ENCODE measurements at regions not wholly inside any gene's neighbourhood (a gene's known extent, or its start where the extent isn't known, plus 50 kb on each side); places are given as distances from the start of the nearest gene placed in this dataset.
"Not testable (repeated sequence)": the region's sequence is repeated elsewhere in the genome, so short reads cannot be mapped to it uniquely, and the experiment has no call there.

GRCh38 chr12:91767237-91767636 is 378.4 kb downstream of the BTG1 start:
- DNase-seq (ENCODE audit: low read depth in 1 of 2, low spot score in 1 of 2): no peak

DNA sequence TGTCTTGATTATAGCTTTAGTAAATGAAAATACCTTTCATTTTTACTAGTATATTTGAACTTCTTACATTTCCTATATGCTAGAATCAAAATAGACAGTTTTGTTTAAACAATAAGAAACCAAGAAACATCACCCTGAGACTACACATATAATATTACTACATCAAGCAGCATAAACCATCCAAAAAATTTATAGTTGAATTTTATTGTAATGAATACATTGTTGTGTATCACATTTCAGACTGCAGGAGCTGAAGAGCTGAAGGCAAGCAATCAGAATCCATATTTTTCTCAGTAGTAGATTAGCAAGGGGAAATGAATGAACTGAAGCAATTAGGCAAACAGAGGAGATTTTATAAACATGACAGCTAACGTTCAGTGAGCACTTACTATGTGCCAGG is 379.2 kb downstream of the BTG1 start:
- DNase-seq (ENCODE audit: low read depth in 1 of 2, low spot score in 1 of 2): no peak

GRCh38 chr12:91763654-91764370 is 381.8 kb downstream of the BTG1 start:
- DNase-seq (ENCODE audit: low read depth in 1 of 2, low spot score in 1 of 2): no peak

- DNase-seq (ENCODE audit: low read depth in 1 of 2, low spot score in 1 of 2): no peak
These were observed 392.0 kb downstream of the BTG1 start for GRCh38 chr12:91753649-91754048.

GRCh38 chr12:91746976-91747375 is 398.7 kb downstream of the BTG1 start:
- DNase-seq (ENCODE audit: low read depth in 1 of 2, low spot score in 1 of 2): no peak

DNA sequence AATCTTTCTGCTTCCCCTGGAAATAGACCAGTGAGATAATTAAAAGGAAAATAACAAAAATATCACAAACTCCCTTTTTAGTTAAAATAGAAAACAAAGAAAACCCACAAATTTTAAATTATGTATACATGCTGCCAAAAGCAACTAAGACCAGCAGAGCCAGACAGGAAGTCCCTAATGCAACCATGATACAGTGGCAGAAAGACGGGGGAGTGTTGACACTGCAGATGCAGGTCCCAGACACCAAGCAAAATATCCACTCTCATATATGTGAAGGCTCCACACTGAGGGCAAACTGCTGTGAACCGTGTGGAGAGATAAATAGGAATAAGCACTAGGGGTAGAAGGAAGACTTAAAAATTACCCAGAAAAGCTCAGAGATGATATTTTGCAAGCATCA is 401.0 kb downstream of the BTG1 start:
- DNase-seq (ENCODE audit: low read depth in 1 of 2, low spot score in 1 of 2): no peak

- no peak for DNase-seq (ENCODE audit: low read depth in 1 of 2, low spot score in 1 of 2)
These were observed 401.8 kb downstream of the BTG1 start for GRCh38 chr12:91743704-91744321.

DNA sequence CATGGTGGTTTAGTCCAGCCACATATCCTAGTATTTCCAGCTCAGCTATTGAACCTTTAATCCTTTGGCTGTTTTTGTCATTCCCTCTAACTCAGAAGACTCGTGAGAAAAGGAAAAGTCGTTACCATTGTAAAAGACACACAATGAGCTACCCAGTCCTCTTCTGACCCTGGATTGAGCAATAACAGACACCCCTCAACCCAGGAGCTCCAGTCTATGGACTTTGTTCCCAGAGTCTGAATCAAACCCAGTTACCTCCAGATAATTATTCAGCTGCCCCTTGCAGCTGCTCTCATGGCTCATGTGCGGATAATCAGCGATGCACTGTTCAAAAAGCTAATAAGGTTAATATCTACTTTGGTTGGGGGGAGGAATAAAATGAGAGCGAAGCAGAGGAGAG is 402.4 kb downstream of the BTG1 start:
- no peak for DNase-seq (ENCODE audit: low read depth in 1 of 2, low spot score in 1 of 2)

GRCh38 chr12:91741932-91742331 is 403.7 kb downstream of the BTG1 start:
- no peak for DNase-seq (ENCODE audit: low read depth in 1 of 2, low spot score in 1 of 2)

DNA sequence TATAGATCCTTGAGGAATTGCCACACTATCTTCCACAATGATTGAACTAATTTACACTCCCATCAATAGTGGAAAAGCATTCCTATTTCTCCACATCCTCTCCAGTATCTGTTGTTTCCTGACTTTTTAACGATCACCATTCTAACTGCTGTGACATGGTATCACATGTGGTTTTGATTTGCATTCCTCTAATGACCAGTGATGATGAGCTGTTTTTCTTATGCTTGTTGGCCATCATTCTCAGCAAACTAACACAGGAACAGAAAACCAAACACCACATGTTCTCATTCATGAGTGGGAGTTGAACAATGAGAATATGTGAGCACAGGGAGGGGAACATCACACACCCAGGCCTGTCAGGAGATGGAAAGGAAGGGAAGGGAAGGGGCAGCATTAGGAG is 411.8 kb downstream of the BTG1 start:
- DNase-seq (ENCODE audit: low read depth in 1 of 2, low spot score in 1 of 2): not testable (repeated sequence)

DNA sequence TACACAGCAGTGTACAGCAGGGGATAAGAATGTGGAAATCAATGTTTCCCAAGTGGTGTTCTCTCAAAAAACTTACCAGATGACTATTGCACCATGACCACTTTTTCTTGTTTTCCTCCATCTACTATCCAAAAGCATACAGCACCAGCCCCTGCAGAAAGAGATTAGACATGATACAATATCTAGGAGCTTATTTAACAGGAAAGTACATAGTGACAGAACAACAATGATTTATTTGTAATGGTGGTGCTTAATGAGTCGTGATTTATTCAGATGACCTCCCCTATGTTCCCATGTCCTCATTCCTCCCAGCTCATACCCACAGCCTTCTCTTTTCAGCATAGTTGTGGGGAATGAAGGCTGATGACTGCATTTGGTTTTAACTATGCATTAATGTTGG is 413.6 kb downstream of the BTG1 start:
- DNase-seq (ENCODE audit: low read depth in 1 of 2, low spot score in 1 of 2): no peak

DNA sequence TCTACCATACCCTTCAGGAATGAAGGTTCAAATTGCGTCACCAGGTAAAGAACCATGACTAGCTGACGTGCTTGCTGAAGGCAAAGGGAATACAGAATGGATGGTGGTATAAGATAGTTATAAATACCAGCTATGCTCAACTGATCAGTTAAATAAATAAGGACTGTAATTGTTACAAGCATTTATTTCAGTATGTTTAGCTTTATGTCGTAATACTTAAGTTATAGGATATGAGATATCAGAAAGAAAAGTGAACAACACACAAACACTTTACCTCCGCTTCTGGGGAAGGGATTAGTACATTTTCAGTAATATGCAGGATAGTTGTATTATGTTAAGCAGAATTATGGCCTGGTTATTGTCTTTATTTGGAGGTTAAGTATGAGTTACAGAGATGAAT is 416.1 kb downstream of the BTG1 start:
- no peak for DNase-seq (ENCODE audit: low read depth in 1 of 2, low spot score in 1 of 2)

DNA sequence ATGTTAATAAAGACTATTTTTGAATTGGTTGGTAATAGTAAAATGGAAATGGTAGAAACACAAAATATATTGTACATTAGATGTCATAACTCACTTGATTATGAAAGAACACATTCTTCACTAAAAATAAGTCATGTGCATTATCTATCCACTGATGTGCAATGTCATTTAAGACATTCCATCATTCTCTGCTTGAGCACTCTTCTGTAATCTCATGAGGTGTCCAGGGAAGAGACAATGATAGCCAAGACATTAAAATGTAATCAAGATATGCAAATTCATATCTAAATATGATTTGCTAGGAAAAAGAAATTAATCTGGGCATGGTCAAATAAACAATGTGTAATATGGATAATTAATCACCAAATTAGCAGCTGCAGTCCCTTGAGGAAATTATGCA is 422.5 kb downstream of the BTG1 start:
- no peak for DNase-seq (ENCODE audit: low read depth in 1 of 2, low spot score in 1 of 2)

GRCh38 chr12:91722072-91722471 is 423.6 kb downstream of the BTG1 start:
- no peak for DNase-seq (ENCODE audit: low read depth in 1 of 2, low spot score in 1 of 2)

GRCh38 chr12:91721023-91721422 is 424.6 kb downstream of the BTG1 start:
- no peak for DNase-seq (ENCODE audit: low read depth in 1 of 2, low spot score in 1 of 2)

GRCh38 chr12:91718326-91718725 is 427.3 kb downstream of the BTG1 start:
- no peak for DNase-seq (ENCODE audit: low read depth in 1 of 2, low spot score in 1 of 2)

DNA sequence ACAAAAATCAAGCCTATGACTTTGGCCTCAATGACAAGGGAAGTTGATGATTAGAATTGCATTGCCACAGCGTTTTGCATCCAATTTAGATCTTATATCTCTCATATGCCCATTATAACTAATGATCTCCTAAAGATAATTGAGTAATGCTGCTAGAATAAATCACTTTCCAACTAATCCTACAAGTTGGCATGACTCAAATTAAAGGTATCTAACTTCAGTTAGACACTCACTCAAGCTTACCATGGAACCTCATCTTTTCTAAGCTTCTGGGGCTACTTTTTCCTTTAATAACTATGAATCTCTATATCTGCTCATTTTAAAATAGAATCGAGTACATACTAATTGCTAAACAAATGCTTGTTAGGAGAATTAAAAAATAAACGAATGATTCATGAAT is 427.8 kb downstream of the BTG1 start:
- DNase-seq (ENCODE audit: low read depth in 1 of 2, low spot score in 1 of 2): no peak

- DNase-seq (ENCODE audit: low read depth in 1 of 2, low spot score in 1 of 2): not testable (repeated sequence)
These were observed 433.7 kb downstream of the BTG1 start for GRCh38 chr12:91711925-91712324.

DNA sequence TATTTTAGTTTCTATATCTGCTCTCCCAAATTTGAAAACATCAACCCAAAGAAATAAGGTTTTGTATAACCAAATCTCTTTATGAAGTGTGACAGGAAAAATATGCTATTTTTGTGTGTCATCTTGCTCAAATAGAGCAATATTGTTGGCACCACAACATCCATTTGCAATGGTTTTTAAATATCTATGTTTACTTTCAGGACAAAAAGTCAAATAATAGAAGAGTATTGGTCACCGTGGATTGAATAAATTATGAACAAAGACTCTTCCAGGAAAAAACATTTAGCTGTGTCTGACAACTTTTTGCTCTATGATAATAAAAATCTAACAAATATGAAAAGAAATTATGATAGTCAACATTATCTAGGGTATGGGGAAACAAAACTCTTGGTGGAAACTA is 439.2 kb downstream of the BTG1 start:
- DNase-seq (ENCODE audit: low read depth in 1 of 2, low spot score in 1 of 2): no peak

GRCh38 chr12:91704446-91704845 is 441.2 kb downstream of the BTG1 start:
- DNase-seq (ENCODE audit: low read depth in 1 of 2, low spot score in 1 of 2): no peak

DNA sequence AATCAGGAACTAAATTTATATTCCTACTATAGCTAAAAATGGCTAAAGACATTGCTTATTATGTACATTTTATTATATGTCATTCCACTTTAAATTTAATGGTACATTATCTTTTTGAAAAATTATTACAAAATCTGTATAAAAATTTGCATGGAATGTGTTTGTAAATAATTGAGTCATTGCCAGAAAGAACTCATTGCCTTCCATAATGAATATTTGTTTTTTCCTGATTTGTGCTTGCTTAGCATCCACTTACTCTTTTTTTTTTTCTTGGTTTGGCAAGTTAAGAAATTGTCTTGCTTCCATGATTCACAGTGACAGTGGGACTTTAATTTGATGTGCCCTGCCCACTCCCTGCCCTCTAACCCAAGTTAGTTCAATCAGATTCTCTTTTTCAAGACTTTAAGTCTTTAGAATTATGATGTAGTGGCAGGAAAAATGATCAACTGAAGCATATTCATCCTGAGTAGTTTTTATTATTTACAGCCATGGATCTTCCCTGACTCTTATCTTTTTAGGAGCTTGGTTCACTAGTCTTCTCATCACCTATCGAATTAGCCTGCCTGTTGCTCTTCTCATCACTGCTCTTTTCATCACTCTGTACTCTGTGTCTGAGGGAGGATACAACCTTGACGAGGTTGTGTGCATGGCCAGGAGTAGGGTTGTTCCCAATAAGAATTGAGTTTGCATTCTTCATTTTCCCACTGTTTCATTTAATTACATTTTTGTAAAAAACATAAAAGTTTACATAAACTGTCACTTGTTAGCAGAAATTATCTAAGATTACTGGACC is 442.0 kb downstream of the BTG1 start:
- no peak for DNase-seq (ENCODE audit: low read depth in 1 of 2, low spot score in 1 of 2)

GRCh38 chr12:91702843-91703425 is 442.7 kb downstream of the BTG1 start:
- DNase-seq (ENCODE audit: low read depth in 1 of 2, low spot score in 1 of 2): no peak
